Heart left ventricle (tissue), 13 donors: ENCODE measurements at regions not wholly inside any gene's neighbourhood (a gene's known extent, or its start where the extent isn't known, plus 50 kb on each side); places are given as distances from the start of the nearest gene placed in this dataset.

Experiments used
- POLR2A ChIP-seq, 2 donors: fragments of 450-650 bp; IDR thresholded peaks; one replicate each; pipeline ENCODE4 v1.6.1; 2017; ENCODE audit warnings: antibody characterized with exemption in 2 of 2, mild to moderate bottlenecking in 2 of 2, moderate library complexity in 2 of 2
- TF ChIP-seq, protein P1 (sequence below), 12 donors: fragments of 200-600 bp; sonication (generic) in 4 of 12; IDR thresholded peaks; one replicate each; pipeline versions ENCODE4 v1.5.0 to v1.8.0; 2018 to 2022; ENCODE audit warnings: antibody characterized with exemption in 12 of 12, mild to moderate bottlenecking in 5 of 12
- donor health status: ischemic (EF 13 %, LVEDD 7.1; RV severe dilation, severe dysfunction).
- donor health status: DM: no; HTN: yes; CAD: no.
- donor health status: DM: no; HTN: no; CAD: no.
- donor health status: ischemic (EF 25% LVEDD 6.9; RV normal size, moderate dysfunction).
- donor health status: ischemic (EF 25% LVEDD 5.7; RV mildly dilated, moderate dysfunction).
- donor health status: ischemic (EF 35%, LVEDD 5.7; RV mildly dilated, moderate dysfunction).
- donor health status: nonischemic (EF 11% LVEDD 7.7; RV severe dilation, severe dysfunction).
- donor health status: DM: yes; HTN: yes; CAD: no.
- donor health status: PGD.
- donor health status: ischemic (EF 29% LVEDD 5.4; RV normal size, mild dysfunction).
- donor health status: nonischemic (EF 23%, LVEDD 6.1; RV moderate dilation, normal function).

DNA sequence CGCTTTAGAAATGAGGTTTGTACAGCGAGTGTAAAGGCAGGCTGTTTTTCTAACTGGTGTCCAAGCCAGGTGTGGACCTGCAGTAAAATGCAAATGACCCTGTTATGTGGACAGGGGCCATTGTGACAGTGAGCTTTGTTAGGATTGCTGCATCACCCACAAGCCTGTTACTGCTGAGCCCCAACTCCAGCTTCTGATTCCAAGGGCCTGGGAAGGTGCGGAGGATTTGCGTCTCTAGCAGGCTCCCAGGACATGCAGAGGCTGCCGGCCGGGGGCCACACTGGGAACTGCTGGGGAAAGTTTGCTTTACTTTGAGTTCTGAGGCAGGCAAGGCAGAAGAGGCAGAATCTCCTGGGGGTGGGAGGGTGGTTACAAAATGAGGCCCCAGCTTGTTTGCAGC, 164.1 kb downstream of the GLI2 start:
- TF ChIP-seq, protein P1, sequence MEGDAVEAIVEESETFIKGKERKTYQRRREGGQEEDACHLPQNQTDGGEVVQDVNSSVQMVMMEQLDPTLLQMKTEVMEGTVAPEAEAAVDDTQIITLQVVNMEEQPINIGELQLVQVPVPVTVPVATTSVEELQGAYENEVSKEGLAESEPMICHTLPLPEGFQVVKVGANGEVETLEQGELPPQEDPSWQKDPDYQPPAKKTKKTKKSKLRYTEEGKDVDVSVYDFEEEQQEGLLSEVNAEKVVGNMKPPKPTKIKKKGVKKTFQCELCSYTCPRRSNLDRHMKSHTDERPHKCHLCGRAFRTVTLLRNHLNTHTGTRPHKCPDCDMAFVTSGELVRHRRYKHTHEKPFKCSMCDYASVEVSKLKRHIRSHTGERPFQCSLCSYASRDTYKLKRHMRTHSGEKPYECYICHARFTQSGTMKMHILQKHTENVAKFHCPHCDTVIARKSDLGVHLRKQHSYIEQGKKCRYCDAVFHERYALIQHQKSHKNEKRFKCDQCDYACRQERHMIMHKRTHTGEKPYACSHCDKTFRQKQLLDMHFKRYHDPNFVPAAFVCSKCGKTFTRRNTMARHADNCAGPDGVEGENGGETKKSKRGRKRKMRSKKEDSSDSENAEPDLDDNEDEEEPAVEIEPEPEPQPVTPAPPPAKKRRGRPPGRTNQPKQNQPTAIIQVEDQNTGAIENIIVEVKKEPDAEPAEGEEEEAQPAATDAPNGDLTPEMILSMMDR (IDR thresholded peaks at IDR 0.05): no peak
- TF ChIP-seq POLR2A (IDR thresholded peaks at IDR 0.05): no peak
